ENCODE measurements at regions not wholly inside any gene's neighbourhood (a gene's known extent, or its start where the extent isn't known, plus 50 kb on each side); places are given as distances from the start of the nearest gene placed in this dataset.

- no peak overlapping the region for H3K4me3 Mint-ChIP-seq (ENCODE audit: unreplicated experiment)
- TF ChIP-seq CTCF (IDR thresholded peaks at IDR 0.05) = no peak
- peaks cover 14% of the 10 kb centered on the region for H3K4me1 Mint-ChIP-seq (ENCODE audit: unreplicated experiment)
Observed at GRCh38 chr2:192373754-192374153, 179.0 kb upstream of the TMEFF2 start.

DNA sequence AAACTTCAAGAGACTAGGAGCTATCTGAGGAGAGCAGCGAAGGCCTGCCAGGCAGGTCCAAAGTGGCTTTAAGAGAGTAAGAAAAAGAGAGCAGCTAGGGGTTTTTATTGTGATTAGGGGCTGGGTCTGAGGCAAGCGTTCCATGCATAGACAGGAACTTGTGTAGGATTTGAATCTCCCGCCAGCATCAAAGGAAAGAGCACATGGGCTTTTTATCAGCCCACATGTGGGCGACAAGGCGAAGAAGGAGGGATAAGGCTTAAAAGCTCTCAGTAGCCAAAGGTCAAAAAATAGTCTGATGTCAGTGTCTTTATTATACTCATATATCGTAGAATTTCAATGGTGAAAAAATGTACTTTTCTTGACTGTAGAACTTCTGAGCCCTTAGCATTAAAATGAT is 178.5 kb upstream of the TMEFF2 start:
- Mint-ChIP-seq H3K4me3 (ENCODE audit: unreplicated experiment) (no peak overlapping the region), H3K9me3 (ENCODE audit: unreplicated experiment) (no peaks in the 10 kb centered on the region), H3K4me1 (ENCODE audit: unreplicated experiment) (peaks cover 14% of the 10 kb centered on the region), H3K27ac (ENCODE audit: unreplicated experiment) (peak overlapping the region; percentile 12), H3K36me3 (ENCODE audit: unreplicated experiment) (no peaks in the 10 kb centered on the region), H3K27me3 (ENCODE audit: unreplicated experiment) (peaks cover 2% of the 10 kb centered on the region)
- DNase-seq (ENCODE audit: extremely low spot score, unreplicated experiment) = no peak
- no peak for TF ChIP-seq CTCF (IDR thresholded peaks at IDR 0.05)

More at GRCh38 chr2:192373754-192374153, 179.0 kb upstream of the TMEFF2 start:
- Mint-ChIP-seq H3K27ac (ENCODE audit: unreplicated experiment) (peak overlapping the region; percentile 12), H3K27me3 (ENCODE audit: unreplicated experiment) (peaks cover 2% of the 10 kb centered on the region), H3K36me3 (ENCODE audit: unreplicated experiment) (no peaks in the 10 kb centered on the region), H3K9me3 (ENCODE audit: unreplicated experiment) (no peaks in the 10 kb centered on the region)
- DNase-seq (ENCODE audit: extremely low spot score, unreplicated experiment) = no peak

DNA sequence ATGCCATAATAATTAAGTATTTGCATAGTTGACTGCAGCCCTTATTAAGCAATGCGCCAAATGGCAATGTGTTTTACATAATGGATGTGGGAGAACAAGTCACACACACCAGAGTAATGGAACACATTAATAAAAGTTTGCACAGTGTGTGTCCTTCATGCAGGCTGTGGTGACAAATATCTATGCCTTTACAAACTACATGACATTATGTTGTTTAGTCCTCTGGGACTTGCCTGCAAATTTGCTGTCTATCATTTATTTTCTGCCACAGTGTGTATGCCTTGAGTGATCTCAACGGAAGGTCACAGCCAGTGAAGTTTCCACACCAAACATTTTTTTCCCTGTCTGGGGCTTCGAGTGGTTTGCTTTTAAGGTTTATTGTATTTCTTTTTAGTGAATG is 175.2 kb upstream of the TMEFF2 start:
- H3K36me3 Mint-ChIP-seq (ENCODE audit: unreplicated experiment) = no peaks in the 10 kb centered on the region
- no peak for DNase-seq (ENCODE audit: extremely low spot score, unreplicated experiment)
- peaks cover 13% of the 10 kb centered on the region for H3K27me3 Mint-ChIP-seq (ENCODE audit: unreplicated experiment)
- TF ChIP-seq CTCF (IDR thresholded peaks at IDR 0.05) = no peak
- H3K4me1 Mint-ChIP-seq (ENCODE audit: unreplicated experiment) = peaks cover 14% of the 10 kb centered on the region
- no peaks in the 10 kb centered on the region for H3K9me3 Mint-ChIP-seq (ENCODE audit: unreplicated experiment)
- no peak overlapping the region for H3K4me3 Mint-ChIP-seq (ENCODE audit: unreplicated experiment)
- H3K27ac Mint-ChIP-seq (ENCODE audit: unreplicated experiment) = no peak overlapping the region

GRCh38 chr2:192357217-192357616 is 162.5 kb upstream of the TMEFF2 start:
- TF ChIP-seq CTCF (IDR thresholded peaks at IDR 0.05) = no peak
- DNase-seq (ENCODE audit: extremely low spot score, unreplicated experiment) = no peak
- H3K36me3 Mint-ChIP-seq (ENCODE audit: unreplicated experiment) = no peaks in the 10 kb centered on the region
- H3K4me3 Mint-ChIP-seq (ENCODE audit: unreplicated experiment) = no peak overlapping the region
- H3K4me1 Mint-ChIP-seq (ENCODE audit: unreplicated experiment) = no peaks in the 10 kb centered on the region
- H3K27me3 Mint-ChIP-seq (ENCODE audit: unreplicated experiment) = peaks cover 14% of the 10 kb centered on the region
- no peak overlapping the region for H3K27ac Mint-ChIP-seq (ENCODE audit: unreplicated experiment)
- no peaks in the 10 kb centered on the region for H3K9me3 Mint-ChIP-seq (ENCODE audit: unreplicated experiment)

DNA sequence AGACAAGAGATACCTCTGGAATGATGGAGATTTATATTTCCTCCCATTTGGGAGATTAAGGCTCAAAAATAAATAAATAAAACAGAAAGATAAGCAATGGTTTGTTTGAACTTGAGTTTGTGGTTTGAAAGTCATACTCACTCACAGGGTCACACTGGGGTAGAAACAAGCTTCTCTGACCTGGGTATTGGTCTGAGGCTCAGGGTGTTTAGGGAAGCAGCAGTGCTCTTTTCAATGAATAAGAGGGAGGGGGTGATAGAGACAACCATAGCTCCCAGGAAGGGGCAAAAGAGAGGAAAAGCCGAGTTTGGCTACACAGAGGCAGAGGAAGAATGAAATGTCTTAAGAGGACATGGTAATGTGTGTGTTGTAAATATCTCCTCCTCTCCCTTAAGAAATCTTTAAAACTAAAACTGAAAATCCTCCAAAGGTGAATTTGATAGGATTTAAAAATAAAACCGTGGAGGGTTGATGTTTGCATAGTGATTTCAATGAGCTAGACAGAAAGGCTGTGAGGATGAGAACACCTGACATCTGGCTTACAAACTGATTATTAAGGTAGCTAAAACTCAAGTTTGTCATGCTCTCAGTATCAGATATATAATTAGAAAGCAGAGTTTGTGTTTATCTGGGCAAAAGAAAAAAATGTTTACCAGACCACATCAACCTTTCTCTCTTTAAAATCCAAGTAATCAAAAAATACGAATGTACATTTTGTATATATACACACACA is 159.9 kb upstream of the TMEFF2 start:
- Mint-ChIP-seq H3K4me1 (ENCODE audit: unreplicated experiment) (no peaks in the 10 kb centered on the region), H3K4me3 (ENCODE audit: unreplicated experiment) (no peak overlapping the region), H3K36me3 (ENCODE audit: unreplicated experiment) (no peaks in the 10 kb centered on the region), H3K27ac (ENCODE audit: unreplicated experiment) (no peak overlapping the region), H3K27me3 (ENCODE audit: unreplicated experiment) (peaks cover 10% of the 10 kb centered on the region), H3K9me3 (ENCODE audit: unreplicated experiment) (no peaks in the 10 kb centered on the region)
- DNase-seq (ENCODE audit: extremely low spot score, unreplicated experiment) = no peak
- TF ChIP-seq CTCF (IDR thresholded peaks at IDR 0.05) = no peak

All from osteocyte (in vitro differentiated cells).